ENCODE measurements at regions not wholly inside any gene's neighbourhood (a gene's known extent, or its start where the extent isn't known, plus 50 kb on each side); places are given as distances from the start of the nearest gene placed in this dataset.

DNA sequence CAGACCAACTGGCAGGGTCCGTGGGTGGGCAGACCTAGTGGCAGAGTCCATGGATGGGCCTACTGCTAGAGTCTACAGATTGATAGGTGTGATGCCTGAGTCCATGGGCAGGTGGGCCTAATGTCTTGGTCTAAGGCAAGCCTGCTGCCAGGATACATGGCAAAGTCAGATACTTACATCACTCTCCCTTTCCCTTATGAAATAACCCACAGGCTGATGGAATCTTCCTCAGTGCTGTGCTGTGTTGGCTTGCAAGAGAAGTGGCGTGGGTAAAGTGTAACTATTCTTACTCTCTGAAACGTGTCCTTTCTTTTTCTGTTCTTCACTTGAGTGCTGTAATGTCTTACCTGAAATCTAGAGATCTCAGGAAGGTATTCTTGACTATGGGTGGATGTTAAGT, 67.3 kb upstream of the ADRB2 start:
- TF ChIP-seq, protein P1, sequence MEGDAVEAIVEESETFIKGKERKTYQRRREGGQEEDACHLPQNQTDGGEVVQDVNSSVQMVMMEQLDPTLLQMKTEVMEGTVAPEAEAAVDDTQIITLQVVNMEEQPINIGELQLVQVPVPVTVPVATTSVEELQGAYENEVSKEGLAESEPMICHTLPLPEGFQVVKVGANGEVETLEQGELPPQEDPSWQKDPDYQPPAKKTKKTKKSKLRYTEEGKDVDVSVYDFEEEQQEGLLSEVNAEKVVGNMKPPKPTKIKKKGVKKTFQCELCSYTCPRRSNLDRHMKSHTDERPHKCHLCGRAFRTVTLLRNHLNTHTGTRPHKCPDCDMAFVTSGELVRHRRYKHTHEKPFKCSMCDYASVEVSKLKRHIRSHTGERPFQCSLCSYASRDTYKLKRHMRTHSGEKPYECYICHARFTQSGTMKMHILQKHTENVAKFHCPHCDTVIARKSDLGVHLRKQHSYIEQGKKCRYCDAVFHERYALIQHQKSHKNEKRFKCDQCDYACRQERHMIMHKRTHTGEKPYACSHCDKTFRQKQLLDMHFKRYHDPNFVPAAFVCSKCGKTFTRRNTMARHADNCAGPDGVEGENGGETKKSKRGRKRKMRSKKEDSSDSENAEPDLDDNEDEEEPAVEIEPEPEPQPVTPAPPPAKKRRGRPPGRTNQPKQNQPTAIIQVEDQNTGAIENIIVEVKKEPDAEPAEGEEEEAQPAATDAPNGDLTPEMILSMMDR (conservative IDR thresholded peaks at IDR 0.05; ENCODE audit: low read length): no peak
- DNase-seq (ENCODE audit: low read depth): no peak
- no peak overlapping the region for H3K4me3 ChIP-seq (ENCODE audit: low read length)

- TF ChIP-seq, protein P1 (conservative IDR thresholded peaks at IDR 0.05; ENCODE audit: low read length): no peak
- DNase-seq (ENCODE audit: low read depth): no peak
Observed at GRCh38 chr5:148760945-148761638, 65.3 kb upstream of the ADRB2 start.

DNA sequence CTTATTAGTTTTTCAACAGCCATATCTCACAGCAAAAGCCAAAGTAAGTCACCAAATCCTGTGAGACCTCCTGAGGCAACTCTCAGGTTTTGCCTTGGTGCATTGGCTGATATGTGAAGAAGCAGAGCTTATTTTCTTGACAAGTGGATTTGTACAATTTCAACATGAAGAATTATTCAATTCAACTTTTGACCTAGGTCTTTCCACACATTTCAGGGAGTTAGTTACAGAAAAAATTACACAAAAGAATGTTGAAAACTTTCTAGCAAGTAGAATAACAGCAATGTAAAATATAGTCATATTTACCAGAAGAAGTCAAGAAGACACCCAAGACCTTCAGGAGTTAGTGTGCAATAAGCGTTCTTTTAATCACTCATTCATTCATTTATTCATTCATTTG, 62.4 kb upstream of the ADRB2 start:
- H3K4me3 ChIP-seq (ENCODE audit: low read length): no peak overlapping the region
- TF ChIP-seq, protein P1 (conservative IDR thresholded peaks at IDR 0.05; ENCODE audit: low read length): no peak
- DNase-seq (ENCODE audit: low read depth): no peak

More at GRCh38 chr5:148760945-148761638, 65.3 kb upstream of the ADRB2 start:
- H3K4me3 ChIP-seq (ENCODE audit: low read length): no peak overlapping the region

DNA sequence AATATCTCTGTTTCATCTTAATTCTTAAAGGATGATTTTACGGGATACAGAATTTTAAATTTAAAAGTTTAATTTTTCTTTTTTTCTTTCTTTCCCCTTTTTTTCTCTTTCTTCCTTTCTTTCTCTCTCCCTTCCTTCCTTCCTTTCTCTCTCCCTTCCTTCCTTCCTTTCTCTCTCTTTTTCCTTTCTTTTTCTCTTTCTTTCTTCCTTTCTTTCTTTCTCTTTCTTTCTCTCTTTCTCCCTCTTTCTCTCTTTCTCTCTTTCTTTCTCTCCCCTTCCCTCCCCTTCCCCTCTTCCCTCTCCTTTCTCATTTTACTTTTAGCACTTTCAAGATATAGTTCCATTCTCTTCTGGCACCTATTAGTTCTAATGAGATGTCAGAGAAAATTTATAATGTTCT, 61.4 kb upstream of the ADRB2 start:
- H3K4me3 ChIP-seq (ENCODE audit: low read length): no peak overlapping the region
- TF ChIP-seq, protein P1 (conservative IDR thresholded peaks at IDR 0.05; ENCODE audit: low read length): no peak
- DNase-seq (ENCODE audit: low read depth): no peak

DNA sequence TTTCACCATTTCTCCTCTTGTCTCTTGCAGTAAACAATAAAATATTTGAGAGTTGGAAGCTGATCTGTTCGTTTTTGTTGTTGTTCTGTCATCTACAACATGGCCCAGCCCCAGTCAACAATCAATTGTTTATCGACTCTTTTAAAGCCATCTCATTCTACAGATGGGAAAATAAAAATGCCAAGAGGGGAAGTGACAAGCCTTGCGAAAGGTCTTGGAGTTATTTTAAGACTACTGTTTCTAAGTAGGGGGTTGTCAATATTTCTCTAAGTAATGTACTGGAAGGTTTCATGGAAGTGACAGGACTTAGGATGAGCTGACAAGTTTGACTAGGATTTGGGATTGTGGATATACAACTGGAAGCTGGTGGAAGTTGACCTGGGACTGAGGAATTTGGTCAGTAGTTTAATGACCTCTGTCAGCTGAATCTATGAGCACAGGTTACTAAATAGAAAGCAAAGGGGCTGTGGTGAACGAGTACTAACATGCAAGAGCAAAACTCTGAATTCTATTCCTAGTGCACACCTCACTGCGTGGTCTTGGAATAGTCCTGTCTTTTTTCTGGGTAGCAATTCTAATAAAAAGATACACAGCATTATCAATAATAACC, 57.5 kb upstream of the ADRB2 start:
- DNase-seq (ENCODE audit: low read depth): no peak
- TF ChIP-seq, protein P1 (conservative IDR thresholded peaks at IDR 0.05; ENCODE audit: low read length): no peak
- no peak overlapping the region for H3K4me3 ChIP-seq (ENCODE audit: low read length)

DNA sequence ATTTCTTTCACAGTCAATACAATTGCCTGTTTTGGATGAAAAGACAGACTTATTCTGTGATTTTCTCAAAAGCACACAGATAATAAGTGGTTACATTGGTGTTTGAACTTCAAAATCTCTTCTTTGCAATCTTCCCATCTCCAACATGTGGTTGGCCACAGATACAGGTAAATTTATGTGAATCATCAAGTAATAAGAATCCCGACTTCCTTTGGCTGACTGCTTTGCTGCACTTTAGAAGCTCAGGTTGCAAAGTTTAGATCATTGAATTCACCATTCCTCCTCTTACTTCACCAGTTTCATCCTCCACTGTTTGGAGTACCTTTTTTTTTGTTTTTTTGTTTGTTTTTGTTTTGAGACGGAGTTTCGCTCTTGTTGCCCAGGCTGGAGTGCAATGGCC, 56.5 kb upstream of the ADRB2 start:
- TF ChIP-seq, protein P1 (conservative IDR thresholded peaks at IDR 0.05; ENCODE audit: low read length): no peak
- no peak overlapping the region for H3K4me3 ChIP-seq (ENCODE audit: low read length)
- no peak for DNase-seq (ENCODE audit: low read depth)

GRCh38 chr5:148774313-148774712, 52.1 kb upstream of the ADRB2 start:
- no peak for DNase-seq (ENCODE audit: low read depth)
- H3K4me3 ChIP-seq (ENCODE audit: low read length): no peak overlapping the region
- TF ChIP-seq, protein P1 (conservative IDR thresholded peaks at IDR 0.05; ENCODE audit: low read length): no peak

Data from AG10803 (cell line).